ENCODE measurements at regions not wholly inside any gene's neighbourhood (a gene's known extent, or its start where the extent isn't known, plus 50 kb on each side); places are given as distances from the start of the nearest gene placed in this dataset.
"Not testable (repeated sequence)": the region's sequence is repeated elsewhere in the genome, so short reads cannot be mapped to it uniquely, and the experiment has no call there.

- DNase-seq (ENCODE audit: low read depth in 2 of 2) = not testable (repeated sequence)
Observed at GRCh38 chr9:85880507-85880906, 60.4 kb upstream of the NAA35 start.

GRCh38 chr9:85884256-85884655 lies 56.7 kb upstream of the NAA35 start:
- no peak for DNase-seq (ENCODE audit: low read depth in 2 of 2)

DNA sequence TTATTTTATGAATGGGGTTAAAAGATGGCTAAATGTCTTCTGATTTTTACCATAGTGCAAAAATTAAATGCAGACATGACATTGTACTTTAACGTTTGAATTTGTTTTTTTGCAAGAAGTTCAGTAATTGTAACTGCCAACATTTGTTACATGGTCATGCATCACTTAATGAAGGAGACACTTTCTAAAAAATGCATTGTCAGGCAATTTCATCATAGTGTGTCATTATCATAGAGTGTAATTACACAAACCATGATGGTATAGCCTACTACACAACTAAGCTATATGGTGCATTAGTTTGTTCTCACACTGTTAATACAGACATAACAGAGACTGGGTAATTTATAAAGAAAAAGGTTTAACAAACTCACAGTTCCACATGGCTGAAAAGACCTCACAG lies 50.0 kb upstream of the NAA35 start:
- DNase-seq (ENCODE audit: low read depth in 2 of 2) = no peak

All from stimulated activated CD8-positive, alpha-beta memory T cell treated with anti-CD3 and anti-CD28 coated beads, Interleukin-2, amount 100 ng/mL, for 48 hours (primary cell).